ENCODE measurements at regions not wholly inside any gene's neighbourhood (a gene's known extent, or its start where the extent isn't known, plus 50 kb on each side); places are given as distances from the start of the nearest gene placed in this dataset.
"Not testable (repeated sequence)": the region's sequence is repeated elsewhere in the genome, so short reads cannot be mapped to it uniquely, and the experiment has no call there.

GRCh38 chr2:59296279-59296678, 1055.2 kb upstream of the FANCL start:
- no peak for DNase-seq

GRCh38 chr2:59295524-59296162, 1054.5 kb upstream of the FANCL start:
- DNase-seq: no peak

DNA sequence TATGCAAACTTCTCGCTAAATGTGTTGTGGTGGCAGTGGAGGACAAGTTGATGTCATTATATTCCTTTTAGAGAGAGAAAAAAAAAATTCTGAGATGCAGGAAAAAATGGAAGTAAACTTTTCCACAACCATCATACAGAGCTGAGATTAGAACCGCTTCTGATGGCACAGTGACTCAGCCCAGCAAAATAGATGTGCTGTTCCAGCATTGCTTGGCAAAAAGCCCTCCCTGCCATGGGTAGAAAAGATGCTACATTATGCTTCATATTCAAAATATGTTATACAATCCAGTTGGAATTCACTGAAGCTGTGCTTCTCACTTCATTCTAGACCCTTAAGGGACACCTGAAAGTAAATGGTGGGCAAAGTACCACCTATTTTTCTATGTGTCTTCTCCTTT, 1047.6 kb upstream of the FANCL start:
- DNase-seq: no peak

DNA sequence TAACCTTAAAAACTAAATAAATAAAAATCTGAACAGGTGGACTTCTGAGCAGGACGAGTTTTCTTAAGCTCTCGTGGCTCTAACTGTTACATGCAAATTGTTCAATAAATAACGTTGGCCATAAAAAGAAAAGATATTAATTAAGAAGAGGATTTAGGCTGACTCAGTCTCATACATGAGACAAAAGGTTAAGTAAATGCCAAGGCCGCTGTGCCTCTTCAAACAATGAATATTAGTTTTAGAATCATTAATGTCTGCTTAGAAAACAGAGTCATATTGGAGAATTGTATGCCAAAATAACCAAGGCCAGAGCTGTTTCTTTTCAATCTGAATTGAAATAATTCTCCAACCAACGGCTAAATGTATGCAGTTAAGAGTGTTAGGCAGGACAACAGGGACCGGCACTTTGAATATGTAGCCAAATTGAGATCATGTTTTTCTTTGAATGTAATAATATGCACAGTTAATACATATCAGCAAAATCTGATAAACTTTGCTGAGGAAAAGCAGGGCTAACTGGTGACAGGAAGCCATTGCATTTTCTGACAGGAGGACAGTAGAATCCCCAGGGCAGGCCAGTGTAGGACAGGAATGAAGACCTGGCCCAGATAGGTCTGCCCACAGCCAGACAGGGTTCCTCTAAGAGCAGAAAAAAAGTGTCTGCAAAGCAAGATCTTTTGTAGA, 1041.4 kb upstream of the FANCL start:
- no peak for DNase-seq

DNA sequence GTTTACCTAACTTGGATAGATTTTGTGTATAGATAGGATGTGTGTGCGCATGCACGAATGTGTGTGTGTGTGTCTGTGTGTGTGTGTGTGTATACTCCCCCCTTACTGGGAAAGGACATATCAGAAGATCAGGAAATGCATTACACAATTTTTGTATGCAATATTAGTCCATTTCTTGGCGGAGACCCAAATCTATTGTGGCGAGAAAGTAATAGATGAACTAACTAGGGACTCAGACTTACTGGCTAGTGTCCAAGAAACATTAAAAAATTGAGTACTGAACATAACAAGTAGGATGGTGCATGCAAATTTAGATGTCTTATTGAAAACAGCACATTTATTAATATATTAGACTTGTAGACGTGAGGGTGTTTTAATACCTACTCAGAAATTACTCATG, 1036.5 kb upstream of the FANCL start:
- DNase-seq: no peak

DNA sequence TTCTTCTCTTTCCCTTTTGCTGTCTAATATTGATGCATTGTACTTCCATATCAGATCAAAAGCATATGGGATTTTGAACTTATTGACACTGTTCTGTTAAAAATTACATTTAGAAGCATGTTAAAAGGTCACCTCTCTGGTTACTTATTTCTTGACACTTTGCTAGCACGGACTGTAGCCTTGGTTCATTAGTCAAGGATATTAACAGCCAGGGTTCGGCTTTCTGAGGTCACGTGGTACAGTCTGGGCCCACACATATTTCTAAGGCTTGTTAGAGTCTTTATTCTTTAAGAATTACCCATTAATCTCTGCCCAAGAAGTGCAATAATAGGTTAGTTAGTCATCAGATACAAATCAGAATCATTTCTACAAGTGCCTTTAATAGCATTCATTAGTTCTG, 1035.8 kb upstream of the FANCL start:
- DNase-seq: no peak

- no peak for DNase-seq
Measured at GRCh38 chr2:59276033-59276432, 1034.9 kb upstream of the FANCL start.

DNA sequence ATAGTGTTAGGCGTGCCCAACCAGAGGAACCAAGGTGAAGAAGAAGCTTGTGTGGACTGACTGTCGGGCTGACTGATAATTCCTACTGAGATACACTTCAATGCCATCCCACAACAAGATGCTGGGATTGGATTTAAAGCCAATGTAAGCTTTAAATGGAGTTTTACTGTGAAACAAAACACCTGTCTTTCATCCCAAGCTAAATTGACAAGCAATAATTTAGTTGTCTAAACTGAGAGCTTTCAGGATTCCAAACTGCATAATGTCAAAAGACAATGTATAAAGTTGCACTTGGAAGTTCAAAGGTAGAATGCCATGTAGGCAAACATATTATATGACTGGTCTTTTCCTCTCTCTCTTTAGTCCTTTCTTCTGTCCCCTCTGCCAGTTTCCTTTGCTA, 1025.3 kb upstream of the FANCL start:
- no peak for DNase-seq

GRCh38 chr2:59259913-59260312, 1018.8 kb upstream of the FANCL start:
- no peak for DNase-seq

- DNase-seq: no peak
Measured at GRCh38 chr2:59256290-59256689, 1015.2 kb upstream of the FANCL start.

DNA sequence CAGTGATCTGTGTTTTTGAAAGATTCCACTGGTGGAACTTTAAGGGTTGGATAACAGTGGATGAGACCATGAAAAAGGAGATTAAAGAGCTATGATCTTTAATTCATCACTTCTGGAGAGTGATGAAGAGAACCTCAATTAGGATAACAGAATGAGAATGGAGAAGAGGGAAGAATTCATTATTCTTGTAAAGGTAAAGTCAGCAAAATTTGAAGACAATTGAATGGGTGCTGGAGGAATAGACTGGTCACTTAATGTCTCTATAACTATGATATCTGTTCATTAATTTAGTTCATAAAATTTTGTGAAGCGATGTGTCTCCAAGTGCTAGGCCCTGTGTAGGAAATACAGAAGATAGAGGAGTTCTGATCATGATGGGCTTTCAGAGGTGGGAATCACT, 1013.2 kb upstream of the FANCL start:
- DNase-seq: no peak

DNA sequence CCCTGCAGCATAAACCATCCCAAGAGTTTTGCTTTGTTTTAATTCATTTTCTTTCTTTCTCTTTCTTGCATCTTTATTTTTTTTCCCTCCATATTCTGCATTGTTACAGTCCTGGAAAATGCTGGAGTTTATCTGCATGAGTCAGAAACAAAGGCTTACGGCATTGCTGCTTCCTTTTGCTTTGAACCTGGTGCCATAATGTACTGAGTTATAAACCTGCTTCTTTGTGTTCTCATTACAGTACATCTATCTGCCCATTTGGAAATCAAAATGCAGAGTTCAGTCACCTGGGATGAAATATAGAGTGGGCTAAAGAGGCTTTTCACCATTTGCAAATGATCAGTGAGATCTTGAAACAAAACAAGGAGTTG, 1009.2 kb upstream of the FANCL start:
- no peak for DNase-seq

GRCh38 chr2:59249441-59250306, 1008.5 kb upstream of the FANCL start:
- DNase-seq: no peak

- no peak for DNase-seq
Measured at GRCh38 chr2:59239146-59239545, 998.0 kb upstream of the FANCL start.

- no peak for DNase-seq
Measured at GRCh38 chr2:59237311-59237710, 996.2 kb upstream of the FANCL start.

DNA sequence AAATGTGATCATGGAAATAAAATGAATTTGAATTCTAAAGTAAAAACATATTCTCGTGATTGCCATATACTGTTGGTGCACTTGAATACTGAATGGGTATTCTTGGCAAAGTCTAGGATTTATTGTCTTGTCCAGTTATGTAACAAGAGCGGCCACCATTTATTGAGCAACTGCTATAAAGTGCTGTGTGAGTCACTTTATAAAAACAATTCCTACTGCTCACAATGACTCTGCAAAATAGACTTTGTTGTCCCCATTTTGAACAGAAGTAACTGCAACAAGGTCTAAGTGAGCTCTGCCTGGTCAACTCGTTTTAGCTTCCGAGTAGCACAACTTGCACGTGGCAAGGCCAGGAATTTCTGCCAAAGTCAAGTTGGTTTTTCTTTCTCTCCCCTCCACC, 995.6 kb upstream of the FANCL start:
- DNase-seq: no peak

- DNase-seq: no peak
Measured at GRCh38 chr2:59233920-59234319, 992.8 kb upstream of the FANCL start.

DNA sequence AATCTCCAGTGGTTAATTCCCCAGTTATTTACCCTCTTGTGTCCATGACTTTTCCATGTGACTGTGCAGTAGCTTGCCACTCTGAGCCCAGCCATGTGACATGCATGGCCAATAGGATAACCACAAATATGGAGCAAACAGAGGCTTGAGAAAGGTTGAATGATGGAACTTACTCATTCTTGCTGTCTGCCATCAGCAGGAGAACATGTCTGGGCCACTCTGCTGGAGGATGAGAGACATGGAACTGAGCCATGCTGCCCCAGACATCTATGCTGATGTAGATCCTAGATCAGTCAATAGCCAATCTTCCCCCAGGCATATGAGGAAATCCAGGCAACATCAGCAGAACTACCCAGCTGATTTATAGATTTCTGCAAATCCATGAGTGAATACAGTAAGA, 992.3 kb upstream of the FANCL start:
- no peak for DNase-seq

- DNase-seq: no peak
Measured at GRCh38 chr2:59232394-59233165, 991.5 kb upstream of the FANCL start.

DNA sequence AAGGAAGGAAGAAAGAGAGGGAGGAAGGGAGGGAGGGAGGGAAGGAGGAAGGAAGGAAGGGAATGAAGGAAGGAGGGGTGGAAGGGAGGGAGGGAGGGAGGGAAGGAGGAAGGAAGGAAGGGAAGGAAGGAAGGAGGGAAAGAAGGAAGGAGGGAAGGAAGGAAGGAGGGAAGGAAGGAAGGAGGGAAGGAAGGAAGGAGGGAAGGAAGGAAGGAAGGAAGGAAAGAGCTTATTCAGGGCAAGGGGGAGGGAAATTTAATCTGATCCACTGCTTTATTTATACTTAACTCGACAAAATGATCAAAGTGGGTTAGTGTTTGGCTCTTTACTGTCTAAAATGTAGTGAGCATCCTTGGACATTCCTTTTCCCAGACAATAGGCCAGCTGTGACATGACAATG, 985.2 kb upstream of the FANCL start:
- not testable (repeated sequence) for DNase-seq

DNA sequence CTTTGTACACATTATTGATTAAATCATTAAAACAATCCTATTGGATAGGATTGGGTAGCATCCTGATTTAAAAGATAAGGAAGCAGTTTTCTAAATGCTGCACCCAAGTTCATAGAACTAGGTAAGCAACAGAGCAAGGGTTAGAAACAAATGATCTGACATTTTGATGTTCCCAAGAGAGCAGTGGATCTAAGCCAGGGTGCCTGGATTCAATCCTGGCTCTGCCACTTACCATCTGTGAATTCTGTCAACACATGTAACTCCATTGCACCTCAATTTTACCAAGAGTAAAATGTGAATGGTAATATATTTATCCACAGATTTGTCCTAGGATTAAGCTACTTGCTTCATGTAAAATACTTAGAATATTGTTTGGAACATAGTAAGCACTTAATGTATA, 982.6 kb upstream of the FANCL start:
- DNase-seq: no peak

DNA sequence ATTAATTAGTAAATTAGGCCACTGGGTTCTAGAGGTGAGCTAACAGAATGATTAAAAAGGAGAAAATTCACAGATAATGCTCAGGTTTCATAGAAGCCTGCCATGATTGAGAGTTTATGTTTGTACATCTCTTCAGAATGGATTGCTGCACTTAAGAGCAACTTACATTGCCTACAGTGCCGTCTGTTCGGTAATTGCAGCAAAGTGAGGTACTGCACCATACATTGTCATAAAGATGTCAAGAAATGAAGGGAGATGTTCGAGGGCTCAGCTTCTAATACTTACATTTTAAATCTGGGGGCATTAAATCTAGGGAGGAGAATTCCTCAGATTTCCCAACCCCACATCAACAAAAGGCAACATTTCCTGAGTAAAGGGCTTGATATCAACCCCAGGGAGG, 976.2 kb upstream of the FANCL start:
- no peak for DNase-seq

- DNase-seq: no peak
Measured at GRCh38 chr2:59206361-59206760, 965.2 kb upstream of the FANCL start.
